ENCODE measurements at regions not wholly inside any gene's neighbourhood (a gene's known extent, or its start where the extent isn't known, plus 50 kb on each side); places are given as distances from the start of the nearest gene placed in this dataset.

DNA sequence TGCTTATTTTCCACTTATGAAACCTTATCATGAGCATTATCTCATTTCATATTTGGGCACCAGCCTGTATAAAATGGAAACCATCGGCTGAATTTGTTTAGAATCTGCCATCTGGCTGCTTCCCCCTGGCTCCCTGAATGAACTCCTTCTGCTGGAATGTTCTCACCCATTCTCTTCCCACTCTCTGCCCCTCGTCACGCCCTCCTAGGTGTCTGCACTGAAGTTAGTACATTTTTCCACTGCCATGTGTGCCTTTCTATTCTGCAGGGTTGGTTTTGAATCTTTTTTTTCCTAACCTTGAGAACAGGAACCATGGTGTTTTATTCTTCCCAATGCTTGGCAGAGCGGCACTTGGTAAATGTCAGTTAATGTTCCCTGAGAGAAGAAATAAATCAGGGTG lies 359.7 kb downstream of the MLLT3 start:
- TF ChIP-seq CTCF (IDR thresholded peaks at IDR 0.05) (no peak), EZH2 (IDR thresholded peaks at IDR 0.05; ENCODE audit: borderline replicate concordance, insufficient read depth, low read depth, low read length, poor library complexity, severe bottlenecking) (no peak)

All from B cell (primary cell).